Esophagus (tissue), 2 donors: ENCODE measurements at regions not wholly inside any gene's neighbourhood (a gene's known extent, or its start where the extent isn't known, plus 50 kb on each side); places are given as distances from the start of the nearest gene placed in this dataset.

Source experiments
- H3K27ac ChIP-seq, 2 donors: one replicate each; pipeline ENCODE4 v1.5.1; 2013; ENCODE audit warnings: low read depth in 2 of 2, mild to moderate bottlenecking in 2 of 2, inconsistent platforms in 1 of 2, low read length in 1 of 2, moderate library complexity in 1 of 2
- H3K27me3 ChIP-seq, 2 donors: one replicate each; pipeline ENCODE4 v1.6.1; 2013; ENCODE audit warnings: low read length in 2 of 2, control low read depth in 1 of 2, mild to moderate bottlenecking in 1 of 2; ENCODE audit not compliant: insufficient read depth in 2 of 2, control insufficient read depth in 1 of 2
- H3K36me3 ChIP-seq, 2 donors: one replicate each; pipeline ENCODE4 v1.6.1; 2013; ENCODE audit warnings: low read length in 1 of 2; ENCODE audit not compliant: control insufficient read depth in 2 of 2, insufficient read depth in 2 of 2
- H3K4me1 ChIP-seq, 2 donors: one replicate each; pipeline ENCODE4 v1.6.1; 2013; ENCODE audit warnings: low read length in 1 of 2; ENCODE audit not compliant: control insufficient read depth in 2 of 2, insufficient read depth in 2 of 2
- H3K4me3 ChIP-seq, 2 donors: one replicate each; pipeline ENCODE4 v1.5.1; 2013; ENCODE audit warnings: low read length in 2 of 2, mild to moderate bottlenecking in 2 of 2, low read depth in 1 of 2, moderate library complexity in 1 of 2
- H3K9me3 ChIP-seq, 2 donors: one replicate each; pipeline ENCODE4 v1.6.1; 2013; ENCODE audit warnings: mild to moderate bottlenecking in 2 of 2, low read depth in 1 of 2, low read length in 1 of 2, moderate library complexity in 1 of 2; ENCODE audit not compliant: control insufficient read depth in 2 of 2, insufficient read depth in 1 of 2
- WGBS, 2 donors: extraction: QIAGEN DNeasy Blood & Tissue Kit; methylation state at CpG; one replicate each; pipeline ENCODE4 v1.1.7; 2013; 5-methylcytosine and 5-hydroxymethylcytosine counted together
- donor health status: healthy with polysubstance abuse.
- donor health status: Bipolar disorder and iron deficiency.

GRCh38 chr9:15081021-15081753, 171.0 kb upstream of the FREM1 start:
- 64 to 77% methylated on average over 4 of the region's 4 CpGs for WGBS, 2 donors
- Histone ChIP-seq H3K27ac (no peak overlapping the region), H3K9me3 (no peaks in the 10 kb centered on the region), H3K36me3 (no peaks in the 10 kb centered on the region), H3K4me3 (no peak overlapping the region), H3K27me3 (no peaks in the 10 kb centered on the region), H3K4me1 (no peaks in the 10 kb centered on the region)

DNA sequence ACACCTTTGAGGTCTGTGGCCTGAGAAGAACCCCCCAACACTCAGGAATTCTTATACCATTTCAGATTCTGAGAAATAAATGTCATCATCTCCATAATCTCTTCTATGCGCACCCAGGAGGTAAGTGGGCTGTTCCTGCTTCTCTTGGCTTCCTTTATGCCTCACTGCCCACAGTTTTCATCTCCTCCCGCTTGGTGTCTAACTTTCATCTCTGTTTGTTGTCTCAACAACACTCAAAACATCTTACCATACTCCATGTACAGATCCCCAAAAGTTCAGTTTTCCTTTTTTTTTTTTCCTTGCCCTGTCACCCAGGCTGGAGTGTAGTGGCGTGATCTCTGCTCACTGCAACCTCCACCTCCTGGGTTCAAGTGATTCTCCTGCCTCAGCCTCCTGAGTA, 170.2 kb upstream of the FREM1 start:
- Histone ChIP-seq H3K4me1 (no peaks in the 10 kb centered on the region), H3K4me3 (no peak overlapping the region), H3K27me3 (no peaks in the 10 kb centered on the region), H3K27ac (no peak overlapping the region), H3K36me3 (no peaks in the 10 kb centered on the region), H3K9me3 (no peaks in the 10 kb centered on the region)
- 59 to 94% methylated on average over 2 to 3 of the region's 3 CpGs for WGBS, 2 donors

- Histone ChIP-seq H3K4me1 (no peaks in the 10 kb centered on the region), H3K4me3 (no peak overlapping the region), H3K36me3 (no peaks in the 10 kb centered on the region), H3K27me3 (no peaks in the 10 kb centered on the region), H3K27ac (no peak overlapping the region), H3K9me3 (no peaks in the 10 kb centered on the region)
- WGBS, 2 donors, result 68 to 73% methylated on average over 3 of the region's 3 CpGs
These were observed 169.8 kb upstream of the FREM1 start for GRCh38 chr9:15079989-15080388.

- WGBS, 2 donors, result 64 to 70% methylated on average over 7 of the region's 7 CpGs
- no peaks in the 10 kb centered on the region for H3K27me3 ChIP-seq
- H3K27ac ChIP-seq, result no peak overlapping the region
- no peak overlapping the region for H3K4me3 ChIP-seq
- H3K4me1 ChIP-seq, result no peaks in the 10 kb centered on the region
- no peaks in the 10 kb centered on the region for H3K36me3 ChIP-seq
- H3K9me3 ChIP-seq, result no peaks in the 10 kb centered on the region
These were observed 167.9 kb upstream of the FREM1 start for GRCh38 chr9:15077946-15078729.

DNA sequence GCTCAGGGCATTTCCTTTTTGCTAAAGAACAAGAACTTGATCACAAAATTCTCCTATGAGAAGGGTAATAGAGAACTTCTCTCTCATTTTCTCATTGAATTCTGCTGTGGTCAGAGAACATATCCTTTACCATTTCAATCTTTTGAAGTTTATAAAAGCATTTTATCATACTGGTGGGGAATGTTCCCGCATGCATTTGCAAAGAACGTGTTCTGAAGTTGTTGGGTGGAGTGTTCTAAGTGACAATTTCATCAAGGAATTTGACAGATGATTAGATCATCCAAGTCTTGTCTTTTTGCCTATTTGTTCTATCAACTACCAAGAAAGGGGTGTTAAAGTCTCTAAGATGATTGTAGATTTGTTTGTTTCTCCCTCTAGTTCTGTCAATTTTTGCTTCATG, 163.4 kb upstream of the FREM1 start:
- H3K27me3 ChIP-seq, result no peaks in the 10 kb centered on the region
- H3K27ac ChIP-seq, result no peak overlapping the region
- 78 to 88% methylated on average over 2 of the region's 2 CpGs for WGBS, 2 donors
- no peaks in the 10 kb centered on the region for H3K36me3 ChIP-seq
- no peak overlapping the region for H3K4me3 ChIP-seq
- no peaks in the 10 kb centered on the region for H3K9me3 ChIP-seq
- H3K4me1 ChIP-seq, result no peaks in the 10 kb centered on the region

- Histone ChIP-seq H3K27ac (no peak overlapping the region), H3K9me3 (no peaks in the 10 kb centered on the region), H3K36me3 (no peaks in the 10 kb centered on the region), H3K4me1 (no peaks in the 10 kb centered on the region), H3K4me3 (no peak overlapping the region), H3K27me3 (no peaks in the 10 kb centered on the region)
- 81 to 84% methylated on average over 2 of the region's 2 CpGs for WGBS, 2 donors
These were observed 160.5 kb upstream of the FREM1 start for GRCh38 chr9:15070716-15071115.

DNA sequence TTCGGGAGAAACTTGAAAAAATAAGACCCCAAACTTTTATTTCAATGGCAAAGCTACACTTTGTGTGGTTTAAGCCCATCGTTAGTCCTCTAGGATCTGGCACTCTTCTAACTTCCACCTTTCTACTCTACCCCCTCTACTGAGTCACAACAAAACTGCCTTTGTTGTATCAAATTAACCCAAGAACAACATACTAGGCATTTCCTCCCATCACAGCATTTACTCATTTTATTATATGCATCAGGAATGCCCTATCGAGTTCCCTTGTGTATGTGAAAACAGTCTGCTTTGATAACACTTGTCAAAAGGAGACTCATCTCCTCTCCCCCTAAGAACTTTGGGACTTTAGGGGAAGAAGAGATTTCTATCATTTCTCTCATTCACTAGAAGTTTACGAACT, 158.9 kb upstream of the FREM1 start:
- Histone ChIP-seq H3K27ac (no peak overlapping the region), H3K4me1 (no peaks in the 10 kb centered on the region), H3K27me3 (no peaks in the 10 kb centered on the region), H3K36me3 (no peaks in the 10 kb centered on the region), H3K9me3 (no peaks in the 10 kb centered on the region), H3K4me3 (no peak overlapping the region)
- WGBS, 2 donors, result 83 to 84% methylated on average over 4 of the region's 4 CpGs

- Histone ChIP-seq H3K4me3 (no peak overlapping the region), H3K27ac (no peak overlapping the region), H3K27me3 (no peaks in the 10 kb centered on the region), H3K36me3 (no peaks in the 10 kb centered on the region), H3K4me1 (no peaks in the 10 kb centered on the region), H3K9me3 (no peaks in the 10 kb centered on the region)
- 60 to 61% methylated on average over 4 of the region's 4 CpGs for WGBS, 2 donors
These were observed 158.0 kb upstream of the FREM1 start for GRCh38 chr9:15068261-15068660.

- no peaks in the 10 kb centered on the region for H3K9me3 ChIP-seq
- no peak overlapping the region for H3K4me3 ChIP-seq
- H3K36me3 ChIP-seq, result no peaks in the 10 kb centered on the region
- WGBS, 2 donors, result 94 to 97% methylated on average over 1 of the region's 1 CpG
- H3K27ac ChIP-seq, result no peak overlapping the region
- no peaks in the 10 kb centered on the region for H3K27me3 ChIP-seq
- no peaks in the 10 kb centered on the region for H3K4me1 ChIP-seq
These were observed 148.8 kb upstream of the FREM1 start for GRCh38 chr9:15059003-15059402.

DNA sequence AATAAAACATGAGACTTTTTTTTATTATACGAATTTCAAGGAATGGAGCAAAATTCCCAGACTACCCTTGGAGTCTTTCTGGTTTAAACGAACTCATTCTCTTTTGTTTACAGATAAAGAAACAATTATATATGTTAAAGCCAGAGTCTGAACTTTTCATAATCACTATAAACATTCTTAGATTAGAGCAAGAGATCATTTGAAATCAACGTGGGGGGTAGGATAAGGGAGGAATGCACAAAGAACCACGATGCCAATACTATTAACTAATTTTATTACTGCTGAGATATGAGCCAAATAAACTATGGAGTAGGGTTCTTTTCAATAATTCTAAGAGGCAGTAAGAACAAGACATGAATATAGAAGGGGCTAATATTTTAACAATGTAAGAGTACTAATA, 148.0 kb upstream of the FREM1 start:
- Histone ChIP-seq H3K4me3 (no peak overlapping the region), H3K27me3 (no peaks in the 10 kb centered on the region), H3K36me3 (no peaks in the 10 kb centered on the region), H3K27ac (no peak overlapping the region), H3K4me1 (no peaks in the 10 kb centered on the region), H3K9me3 (no peaks in the 10 kb centered on the region)
- 49 to 51% methylated on average over 4 of the region's 4 CpGs for WGBS, 2 donors
